ENCODE measurements at regions not wholly inside any gene's neighbourhood (a gene's known extent, or its start where the extent isn't known, plus 50 kb on each side); places are given as distances from the start of the nearest gene placed in this dataset.
"Not testable (repeated sequence)": the region's sequence is repeated elsewhere in the genome, so short reads cannot be mapped to it uniquely, and the experiment has no call there.

- WGBS = 81% methylated on average over 5 of the region's 5 CpGs
- no peak overlapping the region for H3K4me3 ChIP-seq (ENCODE audit: low read length in 2 of 2)
- H3K4me1 ChIP-seq (ENCODE audit: control insufficient read depth in 2 of 2, insufficient read depth in 2 of 2, low read length in 2 of 2) = no peaks in the 10 kb centered on the region
- H3K9me3 ChIP-seq (ENCODE audit: control insufficient read depth in 2 of 2, insufficient read depth in 1 of 2, low read length in 1 of 2) = peaks cover 0 to 6% of the 10 kb centered on the region in 2 donors
- no peaks in the 10 kb centered on the region for H3K36me3 ChIP-seq (ENCODE audit: control insufficient read depth in 2 of 2, insufficient read depth in 2 of 2, low read length in 1 of 2)
- DNase-seq (ENCODE audit: low read depth in 6 of 9, low spot score in 9 of 9) = no peak
- no peaks in the 10 kb centered on the region for H3K27me3 ChIP-seq (ENCODE audit: control insufficient read depth in 2 of 2, insufficient read depth in 1 of 2, low read length in 1 of 2)
- H3K27ac ChIP-seq (ENCODE audit: low read depth in 1 of 2, low read length in 1 of 2) = no peak overlapping the region
Measured at GRCh38 chr15:47027322-47027946, 689.9 kb upstream of the SEMA6D start.

- Histone ChIP-seq H3K4me1 (ENCODE audit: control insufficient read depth in 2 of 2, insufficient read depth in 2 of 2, low read length in 2 of 2) (no peaks in the 10 kb centered on the region), H3K27me3 (ENCODE audit: control insufficient read depth in 2 of 2, insufficient read depth in 1 of 2, low read length in 1 of 2) (no peaks in the 10 kb centered on the region), H3K9me3 (ENCODE audit: control insufficient read depth in 2 of 2, insufficient read depth in 1 of 2, low read length in 1 of 2) (peaks cover 0 to 3% of the 10 kb centered on the region in 2 donors), H3K27ac (ENCODE audit: low read depth in 1 of 2, low read length in 1 of 2) (no peak overlapping the region), H3K36me3 (ENCODE audit: control insufficient read depth in 2 of 2, insufficient read depth in 2 of 2, low read length in 1 of 2) (no peaks in the 10 kb centered on the region), H3K4me3 (ENCODE audit: low read length in 2 of 2) (no peak overlapping the region)
- DNase-seq (ENCODE audit: low read depth in 6 of 9, low spot score in 9 of 9) = no peak
- WGBS = 80% methylated on average over 2 of the region's 2 CpGs
Measured at GRCh38 chr15:47035475-47036406, 681.6 kb upstream of the SEMA6D start.

- DNase-seq (ENCODE audit: low read depth in 6 of 9, low spot score in 9 of 9) = no peak
- 73% methylated on average over 1 of the region's 1 CpG for WGBS
- H3K27me3 ChIP-seq (ENCODE audit: control insufficient read depth in 2 of 2, insufficient read depth in 1 of 2, low read length in 1 of 2) = no peaks in the 10 kb centered on the region
- H3K9me3 ChIP-seq (ENCODE audit: control insufficient read depth in 2 of 2, insufficient read depth in 1 of 2, low read length in 1 of 2) = peaks cover 0 to 3% of the 10 kb centered on the region in 2 donors
- no peak overlapping the region for H3K4me3 ChIP-seq (ENCODE audit: low read length in 2 of 2)
- no peaks in the 10 kb centered on the region for H3K36me3 ChIP-seq (ENCODE audit: control insufficient read depth in 2 of 2, insufficient read depth in 2 of 2, low read length in 1 of 2)
- no peaks in the 10 kb centered on the region for H3K4me1 ChIP-seq (ENCODE audit: control insufficient read depth in 2 of 2, insufficient read depth in 2 of 2, low read length in 2 of 2)
- H3K27ac ChIP-seq (ENCODE audit: low read depth in 1 of 2, low read length in 1 of 2) = no peak overlapping the region
Measured at GRCh38 chr15:47037003-47037402, 680.3 kb upstream of the SEMA6D start.

- Histone ChIP-seq H3K27ac (ENCODE audit: low read depth in 1 of 2, low read length in 1 of 2) (no peak overlapping the region), H3K9me3 (ENCODE audit: control insufficient read depth in 2 of 2, insufficient read depth in 1 of 2, low read length in 1 of 2) (peaks cover 0 to 3% of the 10 kb centered on the region in 2 donors), H3K4me3 (ENCODE audit: low read length in 2 of 2) (no peak overlapping the region), H3K27me3 (ENCODE audit: control insufficient read depth in 2 of 2, insufficient read depth in 1 of 2, low read length in 1 of 2) (no peaks in the 10 kb centered on the region), H3K4me1 (ENCODE audit: control insufficient read depth in 2 of 2, insufficient read depth in 2 of 2, low read length in 2 of 2) (no peaks in the 10 kb centered on the region), H3K36me3 (ENCODE audit: control insufficient read depth in 2 of 2, insufficient read depth in 2 of 2, low read length in 1 of 2) (no peaks in the 10 kb centered on the region)
- WGBS = 91% methylated on average over 1 of the region's 1 CpG
- DNase-seq (ENCODE audit: low read depth in 6 of 9, low spot score in 9 of 9) = no peak
Measured at GRCh38 chr15:47039225-47039624, 678.1 kb upstream of the SEMA6D start.

GRCh38 chr15:47041301-47041700 lies 676.0 kb upstream of the SEMA6D start:
- Histone ChIP-seq H3K27ac (ENCODE audit: low read depth in 1 of 2, low read length in 1 of 2) (no peak overlapping the region), H3K36me3 (ENCODE audit: control insufficient read depth in 2 of 2, insufficient read depth in 2 of 2, low read length in 1 of 2) (no peaks in the 10 kb centered on the region), H3K9me3 (ENCODE audit: control insufficient read depth in 2 of 2, insufficient read depth in 1 of 2, low read length in 1 of 2) (no peaks in the 10 kb centered on the region), H3K4me1 (ENCODE audit: control insufficient read depth in 2 of 2, insufficient read depth in 2 of 2, low read length in 2 of 2) (no peaks in the 10 kb centered on the region), H3K27me3 (ENCODE audit: control insufficient read depth in 2 of 2, insufficient read depth in 1 of 2, low read length in 1 of 2) (no peaks in the 10 kb centered on the region), H3K4me3 (ENCODE audit: low read length in 2 of 2) (no peak overlapping the region)
- DNase-seq (ENCODE audit: low read depth in 6 of 9, low spot score in 9 of 9) = no peak
- 94% methylated on average over 1 of the region's 1 CpG for WGBS

- H3K4me3 ChIP-seq (ENCODE audit: low read length in 2 of 2); H3K36me3 ChIP-seq (ENCODE audit: control insufficient read depth in 2 of 2, insufficient read depth in 2 of 2, low read length in 1 of 2); H3K9me3 ChIP-seq (ENCODE audit: control insufficient read depth in 2 of 2, insufficient read depth in 1 of 2, low read length in 1 of 2); H3K4me1 ChIP-seq (ENCODE audit: control insufficient read depth in 2 of 2, insufficient read depth in 2 of 2, low read length in 2 of 2); DNase-seq (ENCODE audit: low read depth in 6 of 9, low spot score in 9 of 9); H3K27me3 ChIP-seq (ENCODE audit: control insufficient read depth in 2 of 2, insufficient read depth in 1 of 2, low read length in 1 of 2); H3K27ac ChIP-seq (ENCODE audit: low read depth in 1 of 2, low read length in 1 of 2): not testable (repeated sequence)
Measured at GRCh38 chr15:47047981-47048380, 669.3 kb upstream of the SEMA6D start.

- WGBS = 79% methylated on average over 7 of the region's 7 CpGs
- no peak for DNase-seq (ENCODE audit: low read depth in 6 of 9, low spot score in 9 of 9)
- Histone ChIP-seq H3K27ac (ENCODE audit: low read depth in 1 of 2, low read length in 1 of 2) (no peak overlapping the region), H3K27me3 (ENCODE audit: control insufficient read depth in 2 of 2, insufficient read depth in 1 of 2, low read length in 1 of 2) (no peaks in the 10 kb centered on the region), H3K4me1 (ENCODE audit: control insufficient read depth in 2 of 2, insufficient read depth in 2 of 2, low read length in 2 of 2) (no peaks in the 10 kb centered on the region), H3K4me3 (ENCODE audit: low read length in 2 of 2) (no peak overlapping the region), H3K9me3 (ENCODE audit: control insufficient read depth in 2 of 2, insufficient read depth in 1 of 2, low read length in 1 of 2) (no peaks in the 10 kb centered on the region), H3K36me3 (ENCODE audit: control insufficient read depth in 2 of 2, insufficient read depth in 2 of 2, low read length in 1 of 2) (no peaks in the 10 kb centered on the region)
Measured at GRCh38 chr15:47066392-47066791, 650.9 kb upstream of the SEMA6D start.

- H3K27me3 ChIP-seq (ENCODE audit: control insufficient read depth in 2 of 2, insufficient read depth in 1 of 2, low read length in 1 of 2); H3K4me1 ChIP-seq (ENCODE audit: control insufficient read depth in 2 of 2, insufficient read depth in 2 of 2, low read length in 2 of 2); H3K9me3 ChIP-seq (ENCODE audit: control insufficient read depth in 2 of 2, insufficient read depth in 1 of 2, low read length in 1 of 2); DNase-seq (ENCODE audit: low read depth in 6 of 9, low spot score in 9 of 9); H3K27ac ChIP-seq (ENCODE audit: low read depth in 1 of 2, low read length in 1 of 2); H3K4me3 ChIP-seq (ENCODE audit: low read length in 2 of 2); H3K36me3 ChIP-seq (ENCODE audit: control insufficient read depth in 2 of 2, insufficient read depth in 2 of 2, low read length in 1 of 2): not testable (repeated sequence)
- WGBS = 66% methylated on average over 4 of the region's 4 CpGs
Measured at GRCh38 chr15:47077846-47078245, 639.5 kb upstream of the SEMA6D start.

GRCh38 chr15:47095833-47096232 lies 621.5 kb upstream of the SEMA6D start:
- H3K4me1 ChIP-seq (ENCODE audit: control insufficient read depth in 2 of 2, insufficient read depth in 2 of 2, low read length in 2 of 2) = no peaks in the 10 kb centered on the region
- no peak overlapping the region for H3K4me3 ChIP-seq (ENCODE audit: low read length in 2 of 2)
- H3K27me3 ChIP-seq (ENCODE audit: control insufficient read depth in 2 of 2, insufficient read depth in 1 of 2, low read length in 1 of 2) = no peaks in the 10 kb centered on the region
- H3K36me3 ChIP-seq (ENCODE audit: control insufficient read depth in 2 of 2, insufficient read depth in 2 of 2, low read length in 1 of 2) = no peaks in the 10 kb centered on the region
- WGBS = 87% methylated on average over 2 of the region's 2 CpGs
- DNase-seq (ENCODE audit: low read depth in 6 of 9, low spot score in 9 of 9) = no peak
- no peak overlapping the region for H3K27ac ChIP-seq (ENCODE audit: low read depth in 1 of 2, low read length in 1 of 2)
- peaks cover 0 to 3% of the 10 kb centered on the region in 2 donors for H3K9me3 ChIP-seq (ENCODE audit: control insufficient read depth in 2 of 2, insufficient read depth in 1 of 2, low read length in 1 of 2)

All from thymus (tissue), 11 donors.